ENCODE measurements at regions not wholly inside any gene's neighbourhood (a gene's known extent, or its start where the extent isn't known, plus 50 kb on each side); places are given as distances from the start of the nearest gene placed in this dataset.
"Not testable (repeated sequence)": the region's sequence is repeated elsewhere in the genome, so short reads cannot be mapped to it uniquely, and the experiment has no call there.

GRCh38 chr16:66026787-66027330, 339.6 kb upstream of the CDH5 start:
- Mint-ChIP-seq H3K9me3 (peaks cover 10% of the 10 kb centered on the region), H3K27ac (no peak overlapping the region), H3K27me3 (no peaks in the 10 kb centered on the region), H3K4me1 (no peaks in the 10 kb centered on the region), H3K36me3 (ENCODE audit: low read depth) (no peaks in the 10 kb centered on the region), H3K4me3 (no peak overlapping the region)
- ChIA-PET POLR2A (no interaction called here), CTCF (no interaction called here)
- DNase-seq = no peak

- peaks cover 13% of the 10 kb centered on the region for H3K9me3 Mint-ChIP-seq
- H3K27me3 Mint-ChIP-seq = no peaks in the 10 kb centered on the region
- no peak overlapping the region for H3K4me3 Mint-ChIP-seq
- POLR2A ChIA-PET = no interaction called here
- CTCF ChIA-PET = no interaction called here
- no peaks in the 10 kb centered on the region for H3K4me1 Mint-ChIP-seq
- H3K27ac Mint-ChIP-seq = no peak overlapping the region
- no peak for DNase-seq
- H3K36me3 Mint-ChIP-seq (ENCODE audit: low read depth) = no peaks in the 10 kb centered on the region
Observed at GRCh38 chr16:66026211-66026610, 340.3 kb upstream of the CDH5 start.

- H3K9me3 Mint-ChIP-seq = peaks cover 13% of the 10 kb centered on the region
- no peak overlapping the region for H3K27ac Mint-ChIP-seq
- ChIA-PET POLR2A (no interaction called here), CTCF (no interaction called here)
- no peak overlapping the region for H3K4me3 Mint-ChIP-seq
- no peaks in the 10 kb centered on the region for H3K27me3 Mint-ChIP-seq
- no peaks in the 10 kb centered on the region for H3K36me3 Mint-ChIP-seq (ENCODE audit: low read depth)
- H3K4me1 Mint-ChIP-seq = no peaks in the 10 kb centered on the region
- no peak for DNase-seq
Observed at GRCh38 chr16:66025751-66026150, 340.7 kb upstream of the CDH5 start.

DNA sequence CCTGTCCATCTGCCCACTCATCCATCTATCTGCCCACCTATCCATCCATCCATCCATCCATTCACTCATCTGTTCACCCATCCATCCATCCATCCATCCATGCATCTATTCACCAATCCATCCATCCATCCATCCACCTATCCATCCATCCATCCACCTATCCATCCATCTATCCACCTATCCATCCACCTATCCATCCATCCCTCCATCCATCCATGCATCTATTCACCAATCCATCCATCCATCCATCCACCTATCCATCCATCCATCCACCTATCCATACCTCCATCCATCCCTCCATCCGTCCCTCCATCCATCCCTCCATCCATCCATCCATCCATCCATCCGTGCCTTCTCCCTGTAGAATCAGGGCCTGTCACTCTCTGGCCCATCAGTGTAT, 341.9 kb upstream of the CDH5 start:
- CTCF ChIA-PET = not testable (repeated sequence)

GRCh38 chr16:66023481-66023880, 343.0 kb upstream of the CDH5 start:
- Mint-ChIP-seq H3K27ac (no peak overlapping the region), H3K27me3 (no peaks in the 10 kb centered on the region), H3K9me3 (peaks cover 13% of the 10 kb centered on the region), H3K4me3 (no peak overlapping the region), H3K36me3 (ENCODE audit: low read depth) (no peaks in the 10 kb centered on the region), H3K4me1 (no peaks in the 10 kb centered on the region)
- ChIA-PET CTCF (no interaction called here), POLR2A (no interaction called here)
- no peak for DNase-seq

More for the DNA sequence above, 341.9 kb upstream of the CDH5 start:
- H3K4me3 Mint-ChIP-seq; H3K27ac Mint-ChIP-seq; POLR2A ChIA-PET; H3K4me1 Mint-ChIP-seq; H3K36me3 Mint-ChIP-seq (ENCODE audit: low read depth); H3K27me3 Mint-ChIP-seq; DNase-seq: not testable (repeated sequence)
- peaks cover 13% of the 10 kb centered on the region for H3K9me3 Mint-ChIP-seq

- Mint-ChIP-seq H3K4me3 (no peak overlapping the region), H3K4me1 (no peaks in the 10 kb centered on the region), H3K9me3 (peaks cover 13% of the 10 kb centered on the region), H3K27me3 (no peaks in the 10 kb centered on the region), H3K27ac (no peak overlapping the region), H3K36me3 (ENCODE audit: low read depth) (no peaks in the 10 kb centered on the region)
- ChIA-PET CTCF (no interaction called here), POLR2A (no interaction called here)
- no peak for DNase-seq
Observed at GRCh38 chr16:66020642-66021041, 345.8 kb upstream of the CDH5 start.

GRCh38 chr16:66020046-66020445, 346.4 kb upstream of the CDH5 start:
- no peak for DNase-seq
- H3K4me1 Mint-ChIP-seq = no peaks in the 10 kb centered on the region
- no peaks in the 10 kb centered on the region for H3K36me3 Mint-ChIP-seq (ENCODE audit: low read depth)
- H3K4me3 Mint-ChIP-seq = no peak overlapping the region
- ChIA-PET POLR2A (no interaction called here), CTCF (no interaction called here)
- H3K27me3 Mint-ChIP-seq = no peaks in the 10 kb centered on the region
- no peak overlapping the region for H3K27ac Mint-ChIP-seq
- H3K9me3 Mint-ChIP-seq = peaks cover 13% of the 10 kb centered on the region

DNA sequence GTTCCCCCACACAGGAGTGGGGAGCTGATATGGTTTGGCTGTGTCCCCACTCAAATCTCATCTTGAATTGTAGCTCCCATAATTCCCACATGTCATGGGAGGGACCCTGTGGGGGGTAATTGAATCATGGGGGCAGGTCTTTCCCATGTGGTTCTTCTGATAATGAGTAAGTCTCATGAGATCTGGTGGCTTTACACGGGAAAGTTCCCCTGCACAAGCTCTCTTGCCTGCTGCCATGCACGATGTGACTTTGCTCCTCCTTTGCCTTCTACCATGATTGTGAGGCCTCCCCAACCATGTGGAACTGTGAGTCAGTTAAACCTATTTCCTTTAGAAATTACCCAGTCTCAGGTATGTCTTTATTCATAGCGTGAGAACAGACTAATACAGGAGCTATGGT, 347.0 kb upstream of the CDH5 start:
- H3K4me1 Mint-ChIP-seq; H3K9me3 Mint-ChIP-seq; CTCF ChIA-PET; H3K36me3 Mint-ChIP-seq (ENCODE audit: low read depth); H3K27me3 Mint-ChIP-seq; POLR2A ChIA-PET; DNase-seq; H3K27ac Mint-ChIP-seq; H3K4me3 Mint-ChIP-seq: not testable (repeated sequence)

DNA sequence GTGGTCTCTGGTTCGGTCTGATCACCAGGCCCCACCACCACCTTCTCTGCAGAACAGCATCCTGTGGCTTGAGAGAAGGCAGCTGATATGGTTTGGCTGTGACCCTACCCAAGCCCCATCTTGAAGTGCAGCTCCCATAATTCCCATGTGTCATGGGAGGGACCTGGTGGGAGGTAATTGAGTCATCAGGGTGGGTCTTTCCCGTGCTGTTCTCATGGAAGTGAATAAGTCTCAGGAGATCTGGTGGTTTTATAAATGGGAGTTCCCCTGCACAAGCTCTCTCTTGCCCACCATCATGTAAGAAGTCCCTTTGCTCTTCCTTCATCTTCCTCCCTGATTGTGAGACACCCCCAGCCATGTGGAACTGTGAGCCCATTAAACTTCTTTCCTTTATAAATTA, 352.3 kb upstream of the CDH5 start:
- H3K4me1 Mint-ChIP-seq = no peaks in the 10 kb centered on the region
- H3K4me3 Mint-ChIP-seq = no peak overlapping the region
- POLR2A ChIA-PET = no interaction called here
- no peaks in the 10 kb centered on the region for H3K27me3 Mint-ChIP-seq
- H3K9me3 Mint-ChIP-seq = no peaks in the 10 kb centered on the region
- CTCF ChIA-PET = no interaction called here
- no peaks in the 10 kb centered on the region for H3K36me3 Mint-ChIP-seq (ENCODE audit: low read depth)
- H3K27ac Mint-ChIP-seq = no peak overlapping the region
- no peak for DNase-seq

GRCh38 chr16:66013486-66013885, 353.0 kb upstream of the CDH5 start:
- Mint-ChIP-seq H3K27me3 (no peaks in the 10 kb centered on the region), H3K9me3 (no peaks in the 10 kb centered on the region), H3K4me3 (no peak overlapping the region), H3K27ac (no peak overlapping the region), H3K4me1 (no peaks in the 10 kb centered on the region), H3K36me3 (ENCODE audit: low read depth) (no peaks in the 10 kb centered on the region)
- ChIA-PET CTCF (no interaction called here), POLR2A (no interaction called here)
- DNase-seq = no peak

DNA sequence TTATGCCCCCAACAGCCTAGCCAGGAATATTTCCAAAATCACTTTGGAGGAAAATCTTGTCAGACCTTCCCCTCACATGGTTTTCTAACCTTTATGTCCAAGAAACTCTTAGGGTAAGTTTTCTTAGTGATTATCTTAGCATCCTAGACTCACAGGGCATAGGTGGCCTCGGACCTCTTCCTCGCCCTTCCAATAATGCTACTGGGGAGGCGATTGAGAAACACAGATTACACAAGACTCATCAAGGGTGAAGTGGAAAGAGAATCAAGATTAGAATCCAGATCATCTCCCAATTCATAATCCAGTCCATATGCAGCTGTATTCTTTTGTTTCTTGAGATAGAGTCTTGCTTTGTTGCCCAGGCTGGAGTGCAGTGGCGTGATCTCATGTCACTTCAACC, 358.4 kb upstream of the CDH5 start:
- DNase-seq = no peak
- H3K4me1 Mint-ChIP-seq = no peaks in the 10 kb centered on the region
- CTCF ChIA-PET = interaction anchor here (0.7 kb wide), 1 partner anchor 11 kb away, joined by 3 read pairs; no protein-coding TSS in a partner anchor
- no peak overlapping the region for H3K27ac Mint-ChIP-seq
- POLR2A ChIA-PET = no interaction called here
- no peaks in the 10 kb centered on the region for H3K27me3 Mint-ChIP-seq
- H3K9me3 Mint-ChIP-seq = no peaks in the 10 kb centered on the region
- no peak overlapping the region for H3K4me3 Mint-ChIP-seq
- no peaks in the 10 kb centered on the region for H3K36me3 Mint-ChIP-seq (ENCODE audit: low read depth)

DNA sequence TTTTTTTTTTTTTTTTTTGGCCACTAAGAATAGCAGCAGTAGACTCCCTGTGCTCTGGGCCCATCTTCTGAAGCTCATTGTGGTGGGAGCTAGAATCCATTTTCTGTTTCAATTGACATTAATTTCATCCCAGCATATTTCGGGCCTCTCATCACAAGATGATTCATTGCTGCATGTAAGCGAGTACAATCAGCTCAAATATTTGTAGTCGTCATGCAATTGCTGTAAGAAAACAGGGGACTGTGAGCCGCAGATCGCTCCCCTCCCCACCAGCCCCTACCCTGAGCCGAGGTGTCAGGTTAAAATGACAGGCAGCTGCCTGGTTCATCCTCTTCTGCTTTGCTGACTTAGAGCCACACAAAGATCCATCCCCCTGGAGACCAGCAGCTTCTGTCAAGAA, 358.8 kb upstream of the CDH5 start:
- Mint-ChIP-seq H3K27ac (no peak overlapping the region), H3K9me3 (no peaks in the 10 kb centered on the region), H3K27me3 (no peaks in the 10 kb centered on the region), H3K36me3 (ENCODE audit: low read depth) (no peaks in the 10 kb centered on the region), H3K4me1 (no peaks in the 10 kb centered on the region), H3K4me3 (no peak overlapping the region)
- ChIA-PET POLR2A (no interaction called here), CTCF (interaction anchor here (0.7 to 0.8 kb wide), 2 partner anchors 10 to 11 kb away, joined by 3 to 4 read pairs; no protein-coding TSS in a partner anchor)
- DNase-seq = no peak

- Mint-ChIP-seq H3K27me3 (no peaks in the 10 kb centered on the region), H3K36me3 (ENCODE audit: low read depth) (no peaks in the 10 kb centered on the region), H3K27ac (no peak overlapping the region), H3K4me1 (no peaks in the 10 kb centered on the region), H3K4me3 (no peak overlapping the region), H3K9me3 (no peaks in the 10 kb centered on the region)
- CTCF ChIA-PET = no interaction called here
- POLR2A ChIA-PET = no interaction called here
- DNase-seq = no peak
Observed at GRCh38 chr16:66006485-66006884, 360.0 kb upstream of the CDH5 start.

- Mint-ChIP-seq H3K27ac (no peak overlapping the region), H3K4me1 (no peaks in the 10 kb centered on the region), H3K36me3 (ENCODE audit: low read depth) (no peaks in the 10 kb centered on the region), H3K27me3 (peaks cover 2% of the 10 kb centered on the region), H3K9me3 (no peaks in the 10 kb centered on the region), H3K4me3 (no peak overlapping the region)
- no peak for DNase-seq
- ChIA-PET POLR2A (no interaction called here), CTCF (no interaction called here)
Observed at GRCh38 chr16:66004699-66005098, 361.8 kb upstream of the CDH5 start.

DNA sequence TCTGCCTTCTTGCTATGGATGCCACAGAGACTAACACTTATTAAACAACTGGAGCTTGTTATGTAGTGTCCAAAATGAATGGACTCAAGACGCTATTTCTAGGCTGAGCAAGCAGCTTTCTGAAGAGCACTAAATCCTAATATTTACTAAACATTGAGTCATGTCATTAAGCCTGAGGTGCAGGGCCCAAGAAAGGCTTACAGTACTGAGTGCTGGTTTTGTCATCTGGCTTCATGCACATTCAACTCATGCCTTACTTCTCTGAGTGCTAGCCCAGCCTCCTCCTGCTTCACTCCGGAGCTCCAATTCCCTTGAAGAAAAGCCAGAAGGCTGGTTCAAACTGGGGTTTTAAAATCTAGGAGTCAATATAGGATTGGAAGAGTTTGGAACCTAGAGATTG, 363.3 kb upstream of the CDH5 start:
- H3K4me1 Mint-ChIP-seq = no peaks in the 10 kb centered on the region
- H3K27me3 Mint-ChIP-seq = peaks cover 2% of the 10 kb centered on the region
- ChIA-PET POLR2A (no interaction called here), CTCF (no interaction called here)
- H3K27ac Mint-ChIP-seq = no peak overlapping the region
- H3K36me3 Mint-ChIP-seq (ENCODE audit: low read depth) = no peaks in the 10 kb centered on the region
- no peaks in the 10 kb centered on the region for H3K9me3 Mint-ChIP-seq
- DNase-seq = no peak
- H3K4me3 Mint-ChIP-seq = no peak overlapping the region

Data from activated CD4-positive, alpha-beta memory T cell treated with anti-CD3 and anti-CD28 coated beads, Interleukin-2, amount 10 ng/mL, durations not matched to agents 7 days and 5 days (primary cell).